Liver (tissue), 3 donors: ENCODE measurements at regions not wholly inside any gene's neighbourhood (a gene's known extent, or its start where the extent isn't known, plus 50 kb on each side); places are given as distances from the start of the nearest gene placed in this dataset.

Source experiments
- CTCF ChIP-seq: fragments of 150-350 bp; IDR thresholded peaks from 2 replicates; pipeline ENCODE4 v1.5.1; 2017; ENCODE audit warnings: improper control_type of control experiment, low read depth, low read length; ENCODE audit not compliant: missing input control
- EGR1 ChIP-seq, 2 donors: IDR thresholded peaks; 2 replicates each; pipeline ENCODE4 v1.6.1; 2016 to 2018; ENCODE audit warnings: antibody characterized with exemption in 2 of 2, low read depth in 2 of 2
- GABPA ChIP-seq, 2 donors: IDR thresholded peaks in 1 of 2; conservative IDR thresholded peaks in 1 of 2; 2 replicates each; pipeline ENCODE4 v1.6.1; 2016; ENCODE audit warnings: antibody characterized with exemption in 2 of 2, mild to moderate bottlenecking in 1 of 2, moderate library complexity in 1 of 2
- HNF4G ChIP-seq: IDR thresholded peaks from 2 replicates; pipeline ENCODE4 v1.6.1; 2016; ENCODE audit warnings: antibody characterized with exemption
- JUND ChIP-seq, 2 donors: IDR thresholded peaks; 2 replicates each; pipeline ENCODE4 v1.6.1; 2016; ENCODE audit warnings: antibody characterized with exemption in 2 of 2
- NR2F2 ChIP-seq: IDR thresholded peaks from 2 replicates; pipeline ENCODE4 v1.6.1; 2016; ENCODE audit warnings: antibody characterized with exemption
- RAD21 ChIP-seq, 2 donors: IDR thresholded peaks; 2 replicates each; pipeline ENCODE4 v1.6.1; 2016; ENCODE audit warnings: antibody characterized with exemption in 2 of 2, mild to moderate bottlenecking in 2 of 2
- ZBTB33 ChIP-seq: IDR thresholded peaks from 2 replicates; pipeline ENCODE4 v1.6.1; 2016; ENCODE audit warnings: antibody characterized with exemption
- TF ChIP-seq, protein P1 (sequence below): IDR thresholded peaks from 2 replicates; pipeline ENCODE4 v1.6.1; 2016; ENCODE audit warnings: antibody characterized with exemption, mild to moderate bottlenecking
- TF ChIP-seq, protein P2 (sequence below): IDR thresholded peaks from 2 replicates; pipeline ENCODE4 v1.6.1; 2016; ENCODE audit warnings: antibody characterized with exemption
- TF ChIP-seq, protein P3 (sequence below): IDR thresholded peaks from 2 replicates; pipeline ENCODE4 v1.6.1; 2016; ENCODE audit warnings: antibody characterized with exemption
- donor health status: healthy.
- donor health status: healthy.

DNA sequence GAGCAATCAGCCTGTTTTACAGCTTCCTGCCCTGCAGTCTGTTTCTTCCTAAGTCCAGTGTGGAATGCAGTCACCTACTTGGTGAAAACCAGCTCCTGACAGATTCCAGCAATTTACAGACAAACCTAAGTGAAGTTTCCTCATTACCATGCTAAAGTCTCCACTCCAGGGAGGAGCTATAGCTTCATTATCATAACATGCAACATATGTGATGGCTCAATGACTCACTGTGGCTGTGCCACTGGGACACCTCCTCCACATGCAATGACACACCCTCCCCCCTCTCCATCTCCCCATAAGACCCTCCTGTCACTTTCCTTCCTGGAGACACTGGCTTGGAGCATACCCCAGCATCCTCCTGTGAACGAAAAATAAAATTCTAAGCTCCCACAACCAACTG is 125.2 kb downstream of the MAP3K21 start:
- TF ChIP-seq, protein P1, sequence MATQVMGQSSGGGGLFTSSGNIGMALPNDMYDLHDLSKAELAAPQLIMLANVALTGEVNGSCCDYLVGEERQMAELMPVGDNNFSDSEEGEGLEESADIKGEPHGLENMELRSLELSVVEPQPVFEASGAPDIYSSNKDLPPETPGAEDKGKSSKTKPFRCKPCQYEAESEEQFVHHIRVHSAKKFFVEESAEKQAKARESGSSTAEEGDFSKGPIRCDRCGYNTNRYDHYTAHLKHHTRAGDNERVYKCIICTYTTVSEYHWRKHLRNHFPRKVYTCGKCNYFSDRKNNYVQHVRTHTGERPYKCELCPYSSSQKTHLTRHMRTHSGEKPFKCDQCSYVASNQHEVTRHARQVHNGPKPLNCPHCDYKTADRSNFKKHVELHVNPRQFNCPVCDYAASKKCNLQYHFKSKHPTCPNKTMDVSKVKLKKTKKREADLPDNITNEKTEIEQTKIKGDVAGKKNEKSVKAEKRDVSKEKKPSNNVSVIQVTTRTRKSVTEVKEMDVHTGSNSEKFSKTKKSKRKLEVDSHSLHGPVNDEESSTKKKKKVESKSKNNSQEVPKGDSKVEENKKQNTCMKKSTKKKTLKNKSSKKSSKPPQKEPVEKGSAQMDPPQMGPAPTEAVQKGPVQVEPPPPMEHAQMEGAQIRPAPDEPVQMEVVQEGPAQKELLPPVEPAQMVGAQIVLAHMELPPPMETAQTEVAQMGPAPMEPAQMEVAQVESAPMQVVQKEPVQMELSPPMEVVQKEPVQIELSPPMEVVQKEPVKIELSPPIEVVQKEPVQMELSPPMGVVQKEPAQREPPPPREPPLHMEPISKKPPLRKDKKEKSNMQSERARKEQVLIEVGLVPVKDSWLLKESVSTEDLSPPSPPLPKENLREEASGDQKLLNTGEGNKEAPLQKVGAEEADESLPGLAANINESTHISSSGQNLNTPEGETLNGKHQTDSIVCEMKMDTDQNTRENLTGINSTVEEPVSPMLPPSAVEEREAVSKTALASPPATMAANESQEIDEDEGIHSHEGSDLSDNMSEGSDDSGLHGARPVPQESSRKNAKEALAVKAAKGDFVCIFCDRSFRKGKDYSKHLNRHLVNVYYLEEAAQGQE = no peak
- TF ChIP-seq CTCF (no peak), NR2F2 (no peak), GABPA (IDR thresholded peaks at IDR 0.05 in 1 of 2, conservative IDR thresholded peaks at IDR 0.05 in 1 of 2) (no peak), RAD21 (IDR thresholded peaks at IDR 0.05) (no peak), HNF4G (no peak), JUND (IDR thresholded peaks at IDR 0.05) (no peak), ZBTB33 (no peak), EGR1 (IDR thresholded peaks at IDR 0.05; ENCODE audit: low read depth in 2 of 2) (no peak)
- TF ChIP-seq, protein P2, sequence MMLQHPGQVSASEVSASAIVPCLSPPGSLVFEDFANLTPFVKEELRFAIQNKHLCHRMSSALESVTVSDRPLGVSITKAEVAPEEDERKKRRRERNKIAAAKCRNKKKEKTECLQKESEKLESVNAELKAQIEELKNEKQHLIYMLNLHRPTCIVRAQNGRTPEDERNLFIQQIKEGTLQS = no peak
- TF ChIP-seq, protein P3, sequence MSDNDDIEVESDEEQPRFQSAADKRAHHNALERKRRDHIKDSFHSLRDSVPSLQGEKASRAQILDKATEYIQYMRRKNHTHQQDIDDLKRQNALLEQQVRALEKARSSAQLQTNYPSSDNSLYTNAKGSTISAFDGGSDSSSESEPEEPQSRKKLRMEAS = no peak
